ENCODE measurements at regions not wholly inside any gene's neighbourhood (a gene's known extent, or its start where the extent isn't known, plus 50 kb on each side); places are given as distances from the start of the nearest gene placed in this dataset.

DNA sequence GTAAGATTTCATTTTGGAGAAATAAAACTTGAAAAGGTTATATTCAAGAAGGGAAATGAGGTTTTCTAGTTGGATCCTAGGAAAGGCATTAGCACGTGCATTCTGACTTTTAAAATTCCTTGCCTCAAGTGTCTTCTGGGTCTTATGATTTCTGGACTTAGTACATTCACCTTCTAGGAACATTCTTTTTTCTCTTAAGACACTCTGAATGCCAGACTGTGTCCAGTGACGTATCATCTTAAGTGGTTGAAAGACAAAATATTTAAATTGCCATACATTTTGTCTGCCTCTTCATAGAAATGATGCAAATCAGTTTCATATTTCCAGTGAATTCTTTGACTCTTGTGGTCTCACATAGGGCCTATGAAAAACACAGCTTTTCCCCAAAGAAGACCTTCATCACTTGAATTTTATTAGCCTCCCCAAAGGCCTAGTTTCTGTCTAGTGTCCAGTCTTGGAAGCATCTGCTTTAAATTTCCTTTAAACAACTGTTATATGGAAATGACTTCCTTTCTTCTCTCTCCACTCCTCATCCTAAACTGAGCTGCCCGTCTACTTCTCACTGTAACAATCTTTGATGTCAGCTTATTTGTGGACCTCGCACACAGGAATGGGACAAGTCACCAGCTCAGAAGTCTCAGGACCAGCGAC, 187.2 kb downstream of the HLX start:
- in situ Hi-C loops (cut with HindIII; ENCODE audit: low sequenced_read_pairs): no loop called here

- in situ Hi-C loops (cut with HindIII; ENCODE audit: low sequenced_read_pairs): no loop called here
Measured at GRCh38 chr1:221067721-221068120, 188.5 kb downstream of the HLX start.

DNA sequence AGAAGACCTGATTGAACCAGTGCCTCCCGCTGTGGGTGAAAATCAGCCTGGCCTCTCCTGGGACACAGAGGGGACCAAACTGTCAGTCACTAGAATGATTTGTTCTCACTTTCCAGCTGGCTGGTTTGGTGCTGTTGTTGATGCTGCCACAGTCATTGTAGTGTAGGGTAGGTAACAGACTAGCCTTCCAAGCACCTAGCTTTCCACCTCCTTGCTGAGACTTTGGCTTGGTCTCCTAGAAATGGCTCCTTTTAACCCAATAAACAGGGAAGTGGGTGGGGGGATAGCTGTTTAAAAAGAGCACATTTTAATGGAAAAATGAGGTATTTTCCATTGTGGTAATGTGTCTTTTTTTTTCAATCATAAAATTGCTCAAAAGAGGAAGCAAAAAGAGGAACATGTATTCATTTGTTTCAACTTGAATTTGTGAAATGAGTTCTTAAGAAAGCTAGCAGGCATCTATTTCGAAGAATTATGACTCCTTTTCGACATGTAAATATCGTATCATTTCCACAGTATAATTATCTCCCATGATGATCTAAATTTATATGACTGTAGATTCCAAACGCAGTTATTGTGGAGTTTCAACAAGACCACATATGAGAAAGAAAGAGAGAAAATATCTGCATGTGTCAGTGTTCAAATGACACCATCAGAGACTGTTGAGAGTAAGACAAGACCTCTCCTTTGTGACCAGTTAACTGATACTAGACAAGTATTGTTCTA, 190.1 kb downstream of the HLX start:
- in situ Hi-C loops (cut with HindIII; ENCODE audit: low sequenced_read_pairs): no loop called here

GRCh38 chr1:221069986-221070385, 190.7 kb downstream of the HLX start:
- in situ Hi-C loops (cut with HindIII; ENCODE audit: low sequenced_read_pairs): no loop called here

GRCh38 chr1:221071777-221072176, 192.5 kb downstream of the HLX start:
- in situ Hi-C loops (cut with HindIII; ENCODE audit: low sequenced_read_pairs): no loop called here

DNA sequence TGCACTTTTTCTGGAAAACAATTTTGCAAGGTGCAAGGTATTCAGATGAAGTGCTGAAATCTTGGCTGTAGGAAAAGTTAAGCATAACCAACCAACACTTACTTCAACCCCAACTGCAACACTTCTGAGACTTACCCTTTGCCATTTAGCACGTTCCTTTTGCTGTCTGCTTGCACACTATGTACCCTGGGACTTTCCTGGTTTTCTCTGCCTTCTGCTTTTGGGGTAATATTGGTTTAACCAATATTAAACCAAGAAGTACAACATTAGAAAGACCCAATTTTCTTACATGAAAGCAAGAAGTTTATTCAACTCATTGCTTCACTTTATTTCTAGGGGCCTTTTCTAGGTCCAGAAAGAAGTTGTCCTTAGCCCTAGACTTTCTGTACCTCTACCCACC, 193.0 kb downstream of the HLX start:
- in situ Hi-C loops (cut with HindIII; ENCODE audit: low sequenced_read_pairs): no loop called here

DNA sequence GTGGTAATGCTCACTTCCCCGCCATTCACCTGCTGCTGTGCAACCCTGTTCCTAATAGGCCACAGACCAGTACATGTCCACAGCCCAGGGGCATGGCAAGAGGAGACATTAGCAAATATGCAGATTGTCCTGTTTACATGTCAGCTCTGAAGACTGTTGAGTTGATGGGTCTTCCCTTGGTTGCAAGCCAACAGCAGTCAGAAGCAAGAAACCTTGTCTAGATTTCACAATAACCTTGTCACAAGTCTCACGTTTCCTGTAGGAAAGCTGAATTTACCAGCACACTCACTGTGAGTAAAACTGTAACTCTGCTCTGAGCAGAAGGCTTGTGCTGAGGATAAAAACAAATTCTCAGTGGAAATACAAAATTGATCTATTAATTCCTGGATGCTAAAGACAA, 195.1 kb downstream of the HLX start:
- in situ Hi-C loops (cut with HindIII; ENCODE audit: low sequenced_read_pairs): no loop called here

DNA sequence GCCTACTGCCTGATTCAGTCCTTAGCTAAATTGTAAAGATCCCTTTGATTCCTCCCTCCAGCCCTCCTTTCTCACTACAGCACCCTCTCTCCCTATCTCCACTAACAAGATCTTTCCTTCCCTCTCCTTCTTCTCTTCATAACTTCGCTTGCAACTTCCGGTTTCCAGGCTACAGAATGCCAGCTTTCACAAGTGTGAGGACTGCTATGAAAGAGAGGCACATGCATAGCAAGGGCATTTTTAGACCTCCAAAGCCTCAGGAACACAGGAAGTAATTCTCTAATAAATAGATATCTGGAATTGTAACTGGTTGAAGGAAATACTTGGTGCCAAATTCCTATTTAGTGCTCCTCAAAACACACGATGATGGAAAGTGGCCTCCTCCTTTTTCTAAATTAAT, 196.7 kb downstream of the HLX start:
- in situ Hi-C loops (cut with HindIII; ENCODE audit: low sequenced_read_pairs): no loop called here

GRCh38 chr1:221076391-221076811, 197.2 kb downstream of the HLX start:
- in situ Hi-C loops (cut with HindIII; ENCODE audit: low sequenced_read_pairs): no loop called here

DNA sequence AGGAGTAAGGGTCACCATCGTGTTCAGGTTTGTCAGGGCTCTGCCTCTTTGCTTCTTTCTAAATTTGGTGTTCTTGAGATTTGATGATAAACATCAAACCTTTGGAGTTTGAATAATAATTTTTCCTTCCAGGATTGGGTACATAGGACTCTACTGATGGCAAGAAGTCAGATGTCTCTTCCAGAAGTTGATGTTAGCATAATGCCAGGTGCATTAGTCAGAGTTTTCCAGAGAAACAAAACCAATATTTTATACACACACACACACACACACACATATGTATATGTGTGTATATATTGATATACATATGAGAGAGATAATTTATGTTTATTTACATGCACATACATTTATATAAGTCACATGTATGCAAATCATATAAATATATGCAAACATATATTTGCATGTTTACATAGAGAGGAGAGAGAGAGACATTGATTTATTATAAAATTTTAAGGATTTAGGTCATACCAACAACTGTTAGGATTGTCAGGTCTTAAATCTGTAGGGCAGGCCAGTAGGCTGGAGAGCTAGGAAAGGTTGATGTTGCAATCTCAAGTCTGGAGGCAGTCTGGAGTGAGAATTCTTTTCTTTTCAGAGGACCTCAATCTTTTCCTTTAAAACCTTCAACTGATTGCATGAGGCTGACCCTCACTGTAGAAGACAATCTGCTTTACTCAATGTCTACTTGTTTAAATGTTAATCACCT, 199.2 kb downstream of the HLX start:
- in situ Hi-C loops (cut with HindIII; ENCODE audit: low sequenced_read_pairs): no loop called here

DNA sequence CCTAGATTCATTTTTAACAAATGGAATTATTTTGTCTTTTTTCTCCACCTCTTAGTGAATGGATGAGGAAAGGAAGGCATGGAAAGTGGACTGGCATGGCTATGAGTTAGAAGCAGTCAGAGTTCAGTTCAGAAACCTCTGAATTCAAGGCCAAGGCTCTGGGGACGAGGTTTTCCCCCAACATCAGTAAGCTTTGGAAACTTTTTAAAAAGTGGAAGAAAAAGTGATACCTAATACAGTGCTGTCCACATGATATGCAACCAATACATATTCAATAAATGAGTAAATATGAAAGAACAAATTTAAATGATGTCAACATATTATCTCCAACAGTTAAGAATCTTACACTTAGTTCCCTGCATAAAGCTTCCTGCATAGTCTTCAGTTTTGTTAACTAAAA, 204.7 kb downstream of the HLX start:
- in situ Hi-C loops (cut with HindIII; ENCODE audit: low sequenced_read_pairs): no loop called here

- in situ Hi-C loops (cut with HindIII; ENCODE audit: low sequenced_read_pairs): no loop called here
Measured at GRCh38 chr1:221084681-221085080, 205.4 kb downstream of the HLX start.

DNA sequence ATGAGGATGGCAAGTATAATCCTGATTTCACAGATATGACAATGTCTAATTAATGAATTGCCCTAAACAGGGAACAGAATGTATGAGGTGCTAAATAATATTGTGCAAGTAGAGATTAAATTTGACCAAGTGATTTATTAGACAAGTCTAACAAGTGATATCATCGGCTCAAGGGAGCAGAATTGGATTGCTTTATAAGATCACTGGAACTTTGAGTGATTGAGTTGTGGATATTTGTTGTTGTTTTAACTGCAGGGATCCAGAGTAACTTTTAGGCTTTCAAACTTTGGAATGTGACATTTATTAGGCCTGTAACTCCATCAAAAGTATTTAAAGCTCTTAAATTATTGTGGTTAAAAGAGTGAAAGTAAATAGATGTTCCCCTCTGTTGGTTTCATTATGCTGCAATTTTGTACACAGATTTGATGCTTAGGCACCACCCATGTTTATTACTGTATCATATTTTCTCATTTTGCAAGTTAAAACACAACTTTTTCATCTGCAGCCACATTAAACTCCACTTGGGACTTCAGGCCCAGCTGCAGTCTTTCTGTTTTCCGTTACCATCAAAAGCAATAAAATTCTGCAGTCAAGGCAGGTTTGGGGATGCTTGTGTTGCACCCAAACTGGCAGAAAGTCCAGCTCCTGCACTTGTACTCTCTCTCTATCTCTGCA, 206.6 kb downstream of the HLX start:
- in situ Hi-C loops (cut with HindIII; ENCODE audit: low sequenced_read_pairs): no loop called here

GRCh38 chr1:221087919-221088318, 208.7 kb downstream of the HLX start:
- in situ Hi-C loops (cut with HindIII; ENCODE audit: low sequenced_read_pairs): no loop called here

DNA sequence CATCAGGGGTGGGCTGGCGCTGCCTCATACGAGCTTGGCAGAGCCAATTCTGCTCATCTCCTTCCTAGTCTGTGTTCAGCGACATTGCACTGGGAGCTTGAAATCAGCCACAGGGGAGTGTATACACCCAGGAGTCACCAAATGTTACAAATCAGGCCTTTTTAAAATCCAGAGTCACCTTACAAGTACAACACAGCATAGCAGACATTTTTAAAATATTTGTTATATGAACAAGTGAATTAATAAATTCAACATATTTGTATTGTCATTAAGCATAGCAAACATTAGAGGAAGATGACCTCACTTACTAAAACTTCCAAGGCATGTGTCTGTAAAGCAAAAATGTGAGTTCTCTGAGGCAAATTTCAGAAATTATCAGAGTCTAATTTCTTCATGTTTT, 210.0 kb downstream of the HLX start:
- in situ Hi-C loops (cut with HindIII; ENCODE audit: low sequenced_read_pairs): no loop called here

- in situ Hi-C loops (cut with HindIII; ENCODE audit: low sequenced_read_pairs): no loop called here
Measured at GRCh38 chr1:221089803-221090202, 210.6 kb downstream of the HLX start.

- in situ Hi-C loops (cut with HindIII; ENCODE audit: low sequenced_read_pairs): no loop called here
Measured at GRCh38 chr1:221093903-221094791, 214.9 kb downstream of the HLX start.

GRCh38 chr1:221097479-221098281, 218.4 kb downstream of the HLX start:
- in situ Hi-C loops (cut with HindIII; ENCODE audit: low sequenced_read_pairs): no loop called here

- in situ Hi-C loops (cut with HindIII; ENCODE audit: low sequenced_read_pairs): no loop called here
Measured at GRCh38 chr1:221098471-221099405, 219.5 kb downstream of the HLX start.
